DMS79 (cell line): ENCODE measurements at regions not wholly inside any gene's neighbourhood (a gene's known extent, or its start where the extent isn't known, plus 50 kb on each side); places are given as distances from the start of the nearest gene placed in this dataset.

ENCODE experiments used
- DNase-seq: peaks from one replicate; lab custom pipeline; 2025; lab: John Stamatoyannopoulos, UW

- no peak for DNase-seq
Measured at GRCh38 chr14:97581016-97581415, 783.8 kb downstream of the VRK1 start.

- DNase-seq = no peak
Measured at GRCh38 chr14:97582022-97582421, 784.8 kb downstream of the VRK1 start.

- no peak for DNase-seq
Measured at GRCh38 chr14:97584528-97584927, 787.3 kb downstream of the VRK1 start.

GRCh38 chr14:97592341-97592980 is 795.3 kb downstream of the VRK1 start:
- DNase-seq = no peak

- no peak for DNase-seq
Measured at GRCh38 chr14:97594306-97594705, 797.1 kb downstream of the VRK1 start.

- DNase-seq = no peak
Measured at GRCh38 chr14:97602438-97603117, 805.4 kb downstream of the VRK1 start.

- DNase-seq = no peak
Measured at GRCh38 chr14:97603201-97603600, 806.0 kb downstream of the VRK1 start.

- no peak for DNase-seq
Measured at GRCh38 chr14:97604731-97605130, 807.5 kb downstream of the VRK1 start.

GRCh38 chr14:97618401-97618800 is 821.2 kb downstream of the VRK1 start:
- DNase-seq = no peak

- no peak for DNase-seq
Measured at GRCh38 chr14:97618917-97619690, 821.9 kb downstream of the VRK1 start.

- no peak for DNase-seq
Measured at GRCh38 chr14:97620066-97620465, 822.9 kb downstream of the VRK1 start.

- no peak for DNase-seq
Measured at GRCh38 chr14:97624985-97625384, 827.8 kb downstream of the VRK1 start.

GRCh38 chr14:97625477-97625876 is 828.3 kb downstream of the VRK1 start:
- DNase-seq = no peak

- no peak for DNase-seq
Measured at GRCh38 chr14:97626088-97626487, 828.9 kb downstream of the VRK1 start.

- no peak for DNase-seq
Measured at GRCh38 chr14:97630249-97630648, 833.1 kb downstream of the VRK1 start.

GRCh38 chr14:97633131-97633738 is 836.1 kb downstream of the VRK1 start:
- no peak for DNase-seq

- DNase-seq = no peak
Measured at GRCh38 chr14:97634751-97635150, 837.6 kb downstream of the VRK1 start.

- DNase-seq = no peak
Measured at GRCh38 chr14:97638864-97639263, 841.7 kb downstream of the VRK1 start.

GRCh38 chr14:97640031-97640430 is 842.8 kb downstream of the VRK1 start:
- DNase-seq = no peak

GRCh38 chr14:97641827-97642226 is 844.6 kb downstream of the VRK1 start:
- DNase-seq = no peak

GRCh38 chr14:97642631-97643030 is 845.4 kb downstream of the VRK1 start:
- no peak for DNase-seq

GRCh38 chr14:97644365-97644764 is 847.2 kb downstream of the VRK1 start:
- DNase-seq = no peak

- DNase-seq = no peak
Measured at GRCh38 chr14:97649752-97650151, 852.6 kb downstream of the VRK1 start.
